IMR-90 (cell line): ENCODE measurements at regions not wholly inside any gene's neighbourhood (a gene's known extent, or its start where the extent isn't known, plus 50 kb on each side); places are given as distances from the start of the nearest gene placed in this dataset.

Source experiments
- CEBPB ChIP-seq: IDR thresholded peaks from 2 replicates; pipeline ENCODE4 v1.6.1; 2012; ENCODE audit warnings: low read depth, low read length, improper control_type of control experiment
- CTCF ChIP-seq: conservative IDR thresholded peaks from 2 replicates; pipeline ENCODE4 v1.5.1; 2012; ENCODE audit warnings: mild to moderate bottlenecking, low read depth, low read length, improper control_type of control experiment
- FOS ChIP-seq: fragments of 150-350 bp; IDR thresholded peaks from 2 replicates; pipeline ENCODE4 v1.6.1; 2016; ENCODE audit warnings: low read depth, low read length
- MAFK ChIP-seq: IDR thresholded peaks from 2 replicates; pipeline ENCODE4 v1.6.1; 2012; ENCODE audit warnings: low read depth, low read length, improper control_type of control experiment
- POLR2A ChIP-seq: IDR thresholded peaks from 2 replicates; pipeline ENCODE4 v1.6.1; 2012; ENCODE audit warnings: mild to moderate bottlenecking, low read depth, low read length
- USF2 ChIP-seq: fragments of 150-350 bp; IDR thresholded peaks from 2 replicates; pipeline ENCODE4 v1.6.1; 2017; ENCODE audit warnings: mild to moderate bottlenecking, antibody characterized with exemption, low read length, low read depth

GRCh38 chr17:79473111-79473875 is 137.6 kb downstream of the RBFOX3 start:
- TF ChIP-seq POLR2A (no peak), CTCF (no peak), CEBPB (no peak), FOS (no peak), USF2 (no peak), MAFK (no peak)
